ENCODE measurements at regions not wholly inside any gene's neighbourhood (a gene's known extent, or its start where the extent isn't known, plus 50 kb on each side); places are given as distances from the start of the nearest gene placed in this dataset.

GRCh38 chr2:56874717-56875116 is 690.9 kb downstream of the CCDC85A start:
- Histone ChIP-seq H3K4me2 (ENCODE audit: low read depth, low read length, poor library complexity, severe bottlenecking) (no peak overlapping the region), H3K9me2 (replicated peaks; ENCODE audit: low read depth, low read length) (no peaks in the 10 kb centered on the region), H4K20me1 (ENCODE audit: insufficient read depth, low read length, poor library complexity, severe bottlenecking) (no peaks in the 10 kb centered on the region), H2AFZ (ENCODE audit: low read length) (no peak overlapping the region), H3K9me3 (ENCODE audit: insufficient read depth, low read depth, low read length) (no peaks in the 10 kb centered on the region), H3K79me2 (ENCODE audit: insufficient read depth, low read length) (no peaks in the 10 kb centered on the region), H3K4me1 (ENCODE audit: insufficient read depth, low read length, poor library complexity, severe bottlenecking) (no peaks in the 10 kb centered on the region), H3K36me3 (ENCODE audit: insufficient read depth, low read length) (no peaks in the 10 kb centered on the region), H3K9ac (ENCODE audit: low read depth, low read length, poor library complexity, severe bottlenecking) (no peak overlapping the region), H3K27me3 (ENCODE audit: insufficient read depth, low read length, poor library complexity, severe bottlenecking) (no peaks in the 10 kb centered on the region), H3K4me3 (ENCODE audit: low read length, poor library complexity, severe bottlenecking) (no peak overlapping the region), H3F3A (ENCODE audit: low read depth) (no peaks in the 10 kb centered on the region)
- TF ChIP-seq CTCF (conservative IDR thresholded peaks at IDR 0.05; ENCODE audit: low read length), result no peak
- TF ChIP-seq EZH2phosphoT487 (IDR thresholded peaks at IDR 0.05; ENCODE audit: borderline replicate concordance), result no peak

- no peaks in the 10 kb centered on the region for H3K79me2 ChIP-seq (ENCODE audit: insufficient read depth, low read length)
- no peak overlapping the region for H3K4me3 ChIP-seq (ENCODE audit: low read length, poor library complexity, severe bottlenecking)
- H3K9ac ChIP-seq (ENCODE audit: low read depth, low read length, poor library complexity, severe bottlenecking), result no peak overlapping the region
- H3K27me3 ChIP-seq (ENCODE audit: insufficient read depth, low read length, poor library complexity, severe bottlenecking), result no peaks in the 10 kb centered on the region
- H3K36me3 ChIP-seq (ENCODE audit: insufficient read depth, low read length), result no peaks in the 10 kb centered on the region
- no peaks in the 10 kb centered on the region for H3K4me1 ChIP-seq (ENCODE audit: insufficient read depth, low read length, poor library complexity, severe bottlenecking)
- peaks cover under 1% of the 10 kb centered on the region; the same call in 1 of the 2 replicates for H3K9me3 ChIP-seq (ENCODE audit: insufficient read depth, low read depth, low read length)
- H2AFZ ChIP-seq (ENCODE audit: low read length), result no peak overlapping the region
- no peaks in the 10 kb centered on the region for H3K9me2 ChIP-seq (replicated peaks; ENCODE audit: low read depth, low read length)
- H3F3A ChIP-seq (ENCODE audit: low read depth), result no peaks in the 10 kb centered on the region
- no peak overlapping the region for H3K4me2 ChIP-seq (ENCODE audit: low read depth, low read length, poor library complexity, severe bottlenecking)
- no peaks in the 10 kb centered on the region for H4K20me1 ChIP-seq (ENCODE audit: insufficient read depth, low read length, poor library complexity, severe bottlenecking)
- TF ChIP-seq EZH2phosphoT487 (IDR thresholded peaks at IDR 0.05; ENCODE audit: borderline replicate concordance), result no peak
- no peak for TF ChIP-seq CTCF (conservative IDR thresholded peaks at IDR 0.05; ENCODE audit: low read length)
These were observed 705.9 kb downstream of the CCDC85A start for GRCh38 chr2:56889738-56890137.

- H2AFZ ChIP-seq (ENCODE audit: low read length), result no peak overlapping the region
- H3K9me3 ChIP-seq (ENCODE audit: insufficient read depth, low read depth, low read length), result peaks cover 5% of the 10 kb centered on the region; the same call in 1 of the 2 replicates
- H3K9me2 ChIP-seq (replicated peaks; ENCODE audit: low read depth, low read length), result no peaks in the 10 kb centered on the region
- H3K9ac ChIP-seq (ENCODE audit: low read depth, low read length, poor library complexity, severe bottlenecking), result no peak overlapping the region
- TF ChIP-seq EZH2phosphoT487 (IDR thresholded peaks at IDR 0.05; ENCODE audit: borderline replicate concordance) (no peak), CTCF (conservative IDR thresholded peaks at IDR 0.05; ENCODE audit: low read length) (no peak)
- H3K36me3 ChIP-seq (ENCODE audit: insufficient read depth, low read length), result no peaks in the 10 kb centered on the region
- H3K27me3 ChIP-seq (ENCODE audit: insufficient read depth, low read length, poor library complexity, severe bottlenecking), result no peaks in the 10 kb centered on the region
- H3F3A ChIP-seq (ENCODE audit: low read depth), result no peaks in the 10 kb centered on the region
- no peaks in the 10 kb centered on the region for H4K20me1 ChIP-seq (ENCODE audit: insufficient read depth, low read length, poor library complexity, severe bottlenecking)
- no peaks in the 10 kb centered on the region for H3K4me1 ChIP-seq (ENCODE audit: insufficient read depth, low read length, poor library complexity, severe bottlenecking)
- H3K4me3 ChIP-seq (ENCODE audit: low read length, poor library complexity, severe bottlenecking), result no peak overlapping the region
- H3K79me2 ChIP-seq (ENCODE audit: insufficient read depth, low read length), result no peaks in the 10 kb centered on the region
- no peak overlapping the region for H3K4me2 ChIP-seq (ENCODE audit: low read depth, low read length, poor library complexity, severe bottlenecking)
These were observed 708.6 kb downstream of the CCDC85A start for GRCh38 chr2:56892382-56892781.
